ENCODE measurements at regions not wholly inside any gene's neighbourhood (a gene's known extent, or its start where the extent isn't known, plus 50 kb on each side); places are given as distances from the start of the nearest gene placed in this dataset.

- Histone ChIP-seq H4K5ac (ENCODE audit: insufficient read length, low read depth, low read length) (no peak overlapping the region), H3K27ac (ENCODE audit: low read depth, low read length) (no peak overlapping the region), H3K4ac (replicated peaks; ENCODE audit: insufficient read length, low read depth, low read length) (no peak overlapping the region), H2BK20ac (ENCODE audit: low read length) (no peak overlapping the region), H3K9me3 (ENCODE audit: insufficient read depth in 2 of 2, low read depth in 1 of 2, low read length in 1 of 2) (peaks cover 14 to 21% of the 10 kb centered on the region in 2 experiments), H2AK5ac (ENCODE audit: low read depth, low read length) (no peak overlapping the region), H2AFZ (ENCODE audit: low read length) (no peak overlapping the region), H3K23ac (ENCODE audit: insufficient read length) (no peak overlapping the region), H2BK5ac (ENCODE audit: low read depth, low read length) (no peak overlapping the region), H3K4me2 (ENCODE audit: insufficient read depth in 1 of 2, low read depth in 2 of 2, low read length in 2 of 2) (no peak overlapping the region), H4K20me1 (replicated peaks in 1 of 2; ENCODE audit: control insufficient read depth in 1 of 2, insufficient read depth in 2 of 2, low read length in 2 of 2) (no peaks in the 10 kb centered on the region), H3K4me3 (ENCODE audit: extremely low read depth in 1 of 4, insufficient read depth in 2 of 4, low read depth in 3 of 4, low read length in 4 of 4) (no peak overlapping the region), H2BK15ac (ENCODE audit: low read length) (no peak overlapping the region), H3K18ac (ENCODE audit: extremely low read depth, low read length) (no peak overlapping the region), H3K27me3 (replicated peaks in 1 of 4; ENCODE audit: control insufficient read depth in 3 of 4, extremely low read depth in 1 of 4, insufficient read depth in 3 of 4, low read length in 3 of 4) (no peaks in the 10 kb centered on the region), H2BK120ac (replicated peaks; ENCODE audit: low read depth, low read length) (no peak overlapping the region), H3K9ac (replicated peaks in 1 of 4; ENCODE audit: extremely low read depth in 1 of 4, low read depth in 3 of 4, low read length in 3 of 4) (no peak overlapping the region), H2BK12ac (ENCODE audit: low read depth, low read length) (no peak overlapping the region), H3K36me3 (ENCODE audit: control insufficient read depth in 2 of 4, insufficient read depth in 4 of 4, low read length in 3 of 4) (no peaks in the 10 kb centered on the region), H3K79me2 (ENCODE audit: control insufficient read depth in 1 of 2, insufficient read depth in 2 of 2, low read length in 2 of 2) (no peaks in the 10 kb centered on the region), H3K4me1 (replicated peaks in 1 of 4; ENCODE audit: control insufficient read depth in 3 of 4, insufficient read depth in 4 of 4, low read length in 3 of 4) (no peaks in the 10 kb centered on the region), H3K56ac (replicated peaks; ENCODE audit: insufficient read length, low read depth, low read length) (no peak overlapping the region), H3K79me1 (ENCODE audit: low read depth, low read length) (no peaks in the 10 kb centered on the region), H3K23me2 (ENCODE audit: low read depth, low read length) (no peaks in the 10 kb centered on the region), H4K8ac (ENCODE audit: extremely low read depth, insufficient read depth, low read length) (no peak overlapping the region), H3K14ac (ENCODE audit: insufficient read length) (no peak overlapping the region), H4K91ac (replicated peaks; ENCODE audit: insufficient read length, low read length) (no peak overlapping the region)
- POLR2A ChIA-PET (ENCODE audit: partially characterized antibody): no interaction called here
- CTCF ChIA-PET (ENCODE audit: partially characterized antibody): no interaction called here
- DNase-seq (ENCODE audit: low read depth in 1 of 2, low spot score in 2 of 2) (no peak), FAIRE-seq (no peak)
- TF ChIP-seq HDAC6 (IDR thresholded peaks at IDR 0.05; ENCODE audit: low read depth, low read length) (no peak), USF2 (IDR thresholded peaks at IDR 0.05; ENCODE audit: low read length) (no peak), SUZ12 (IDR thresholded peaks at IDR 0.05; ENCODE audit: low read length) (no peak), SIRT6 (IDR thresholded peaks at IDR 0.05; ENCODE audit: low read length) (no peak), SIX5 (IDR thresholded peaks at IDR 0.05; ENCODE audit: low read depth, low read length) (no peak), POLR2AphosphoS5 (IDR thresholded peaks at IDR 0.05; ENCODE audit: low read depth, low read length) (no peak), KDM5A (IDR thresholded peaks at IDR 0.05; ENCODE audit: low read length) (no peak), RBBP5 (IDR thresholded peaks at IDR 0.05; ENCODE audit: borderline replicate concordance, low read depth, low read length) (no peak), JUND (IDR thresholded peaks at IDR 0.05; ENCODE audit: low read length) (no peak), POLR2A (IDR thresholded peaks at IDR 0.05; ENCODE audit: control extremely low read depth in 1 of 2, low read depth in 2 of 2, low read length in 2 of 2) (no peak), ATF2 (IDR thresholded peaks at IDR 0.05; ENCODE audit: low read length) (no peak), KDM4A (IDR thresholded peaks at IDR 0.05; ENCODE audit: low read depth, low read length, severe bottlenecking) (no peak), RFX5 (IDR thresholded peaks at IDR 0.05; ENCODE audit: borderline replicate concordance, low read depth, low read length) (no peak), NANOG (IDR thresholded peaks at IDR 0.05; ENCODE audit: insufficient read depth, low read depth, low read length, poor library complexity, severe bottlenecking) (no peak)
Measured at GRCh38 chr9:102550266-102550665, 444.9 kb upstream of the CYLC2 start.

Measured in H1 (cell line).